HEK293 (cell line): ENCODE measurements at regions not wholly inside any gene's neighbourhood (a gene's known extent, or its start where the extent isn't known, plus 50 kb on each side); places are given as distances from the start of the nearest gene placed in this dataset.

Experiments
- CTCF ChIA-PET: fragments of 350-600 bp; formaldehyde crosslinking; extraction: SDS; loops from one replicate; lab custom pipeline; 2021; ENCODE audit warnings: antibody characterized with exemption; lab: Yijun Ruan, JAX
- POLR2A ChIA-PET: fragments of 300-600 bp; formaldehyde crosslinking; extraction: SDS; loops from one replicate; lab custom pipeline; 2020; ENCODE audit warnings: antibody characterized with exemption, inconsistent platforms; lab: Yijun Ruan, JAX
- H3K27ac ChIP-seq: fragments of 200-500 bp; sonication (Bioruptor generic); 2 replicates; pipeline ENCODE4 v1.5.1; 2014; ENCODE audit warnings: low read depth, low read length, control low read depth, inconsistent platforms; ENCODE audit errors: extremely low read depth
- H3K36me3 ChIP-seq, 2 experiments: fragments of 200-500 bp in 1 of 2; sonication (Bioruptor generic) in 1 of 2; 1 replicate in 1 of 2; 2 replicates in 1 of 2; pipeline ENCODE4 v1.5.1; 2014 to 2017; ENCODE audit warnings: inconsistent platforms in 2 of 2, low read length in 2 of 2; ENCODE audit not compliant: control insufficient read depth in 2 of 2, insufficient read depth in 1 of 2
- H3K4me1 ChIP-seq: fragments of 200-500 bp; sonication (Bioruptor generic); 2 replicates; pipeline ENCODE4 v1.5.1; 2014; ENCODE audit warnings: mild to moderate bottlenecking, low read length, inconsistent platforms; ENCODE audit not compliant: control insufficient read depth, insufficient read depth
- H3K4me3 ChIP-seq: 2 replicates; pipeline ENCODE4 v1.5.1; 2011; ENCODE audit warnings: low read depth, mild to moderate bottlenecking, control low read depth, low read length, moderate library complexity
- H3K9me3 ChIP-seq: fragments of 200-500 bp; sonication (Bioruptor generic); 2 replicates; pipeline ENCODE4 v1.5.1; 2014; ENCODE audit warnings: low read depth, low read length, inconsistent platforms; ENCODE audit not compliant: control insufficient read depth, insufficient read depth
- CTCF ChIP-seq: fragments of 450-650 bp; formaldehyde crosslinking; IDR thresholded peaks from 2 replicates; pipeline ENCODE4 v1.5.1; 2016; ENCODE audit warnings: missing biosample characterization, missing genetic modification characterization
- ELK4 ChIP-seq: IDR thresholded peaks from 2 replicates; pipeline ENCODE4 v1.6.1; 2011; ENCODE audit warnings: mild to moderate bottlenecking, low read depth, low read length, borderline replicate concordance
- GFI1B ChIP-seq: fragments of 450-650 bp; formaldehyde crosslinking; IDR thresholded peaks from 2 replicates; pipeline ENCODE4 v1.5.1; 2016; ENCODE audit warnings: missing biosample characterization, missing genetic modification characterization
- ZBTB1 ChIP-seq: fragments of 450-650 bp; formaldehyde crosslinking; IDR thresholded peaks from 2 replicates; pipeline ENCODE4 v1.5.1; 2016; ENCODE audit warnings: missing biosample characterization, missing genetic modification characterization
- ZNF114 ChIP-seq: fragments of 450-650 bp; formaldehyde crosslinking; IDR thresholded peaks from 2 replicates; pipeline ENCODE4 v1.5.0; 2017; ENCODE audit warnings: missing biosample characterization, missing genetic modification characterization
- ZNF174 ChIP-seq: fragments of 450-650 bp; formaldehyde crosslinking; IDR thresholded peaks from 2 replicates; pipeline ENCODE4 v1.5.0; 2017; ENCODE audit warnings: missing biosample characterization, mild to moderate bottlenecking, missing genetic modification characterization
- ZNF223 ChIP-seq: fragments of 450-650 bp; formaldehyde crosslinking; IDR thresholded peaks from 2 replicates; pipeline ENCODE4 v1.5.1; 2016; ENCODE audit warnings: missing biosample characterization, missing genetic modification characterization
- ZNF394 ChIP-seq: fragments of 450-650 bp; formaldehyde crosslinking; IDR thresholded peaks from 2 replicates; pipeline ENCODE4 v1.5.1; 2016; ENCODE audit warnings: missing biosample characterization, missing genetic modification characterization, mild to moderate bottlenecking, moderate library complexity, borderline replicate concordance
- ZNF398 ChIP-seq: fragments of 450-650 bp; formaldehyde crosslinking; IDR thresholded peaks from 2 replicates; pipeline ENCODE4 v1.5.1; 2017; ENCODE audit warnings: missing biosample characterization, missing genetic modification characterization
- ZNF404 ChIP-seq: fragments of 450-650 bp; formaldehyde crosslinking; IDR thresholded peaks from 2 replicates; pipeline ENCODE4 v1.5.1; 2017; ENCODE audit warnings: missing biosample characterization, missing genetic modification characterization
- ZNF416 ChIP-seq: fragments of 450-650 bp; formaldehyde crosslinking; IDR thresholded peaks from 2 replicates; pipeline ENCODE4 v1.5.1; 2016; ENCODE audit warnings: missing biosample characterization, missing genetic modification characterization
- ZNF426 ChIP-seq: fragments of 450-650 bp; formaldehyde crosslinking; IDR thresholded peaks from 2 replicates; pipeline ENCODE4 v1.5.1; 2017; ENCODE audit warnings: missing biosample characterization, missing genetic modification characterization, mild to moderate bottlenecking, inconsistent platforms, moderate library complexity
- ZNF560 ChIP-seq: fragments of 450-650 bp; formaldehyde crosslinking; IDR thresholded peaks from 2 replicates; pipeline ENCODE4 v1.5.1; 2017; ENCODE audit warnings: missing biosample characterization, missing genetic modification characterization, borderline replicate concordance
- ZNF600 ChIP-seq: fragments of 450-650 bp; formaldehyde crosslinking; IDR thresholded peaks from 2 replicates; pipeline ENCODE4 v1.5.1; 2016; ENCODE audit warnings: missing biosample characterization, missing genetic modification characterization
- ZNF639 ChIP-seq: fragments of 450-650 bp; formaldehyde crosslinking; IDR thresholded peaks from 2 replicates; pipeline ENCODE4 v1.5.1; 2016; ENCODE audit warnings: missing biosample characterization, missing genetic modification characterization
- ZNF654 ChIP-seq: fragments of 450-650 bp; formaldehyde crosslinking; IDR thresholded peaks from 2 replicates; pipeline ENCODE4 v1.5.1; 2016; ENCODE audit warnings: low read depth, missing biosample characterization, missing genetic modification characterization
- ZNF660 ChIP-seq: fragments of 450-650 bp; IDR thresholded peaks from 2 replicates; pipeline ENCODE4 v1.5.1; 2018; ENCODE audit warnings: missing biosample characterization, mild to moderate bottlenecking, missing genetic modification characterization
- ZNF677 ChIP-seq: fragments of 450-650 bp; IDR thresholded peaks from 2 replicates; pipeline ENCODE4 v1.5.0; 2018; ENCODE audit warnings: missing biosample characterization, mild to moderate bottlenecking, missing genetic modification characterization, moderate library complexity
- ZNF768 ChIP-seq: fragments of 450-650 bp; formaldehyde crosslinking; IDR thresholded peaks from 2 replicates; pipeline ENCODE4 v1.5.1; 2018; ENCODE audit warnings: missing biosample characterization, mild to moderate bottlenecking, missing genetic modification characterization
- ZNF830 ChIP-seq: fragments of 450-650 bp; IDR thresholded peaks from 2 replicates; pipeline ENCODE4 v1.5.0; 2018; ENCODE audit warnings: missing biosample characterization, missing genetic modification characterization, low read depth, mild to moderate bottlenecking, moderate library complexity
- ZNF837 ChIP-seq: fragments of 450-650 bp; formaldehyde crosslinking; IDR thresholded peaks from 2 replicates; pipeline ENCODE4 v1.5.1; 2016; ENCODE audit warnings: missing biosample characterization, missing genetic modification characterization
- ZSCAN30 ChIP-seq: fragments of 450-650 bp; IDR thresholded peaks from 2 replicates; pipeline ENCODE4 v1.5.1; 2018; ENCODE audit warnings: missing biosample characterization, mild to moderate bottlenecking, missing genetic modification characterization, moderate library complexity

GRCh38 chr5:34474573-34475021 lies 181.5 kb upstream of the RAI14 start:
- ChIA-PET CTCF (interaction anchor here (0.5 to 6.5 kb wide), 17 partner anchors 11 to 1461 kb away, joined by 3 to 57 read pairs (median 4); partner anchors contain the start of genes BRIX1 and RAD1), POLR2A (no interaction called here)
- TF ChIP-seq ZNF426 (tag by site-specific recombination) (no peak), ZNF768 (tag by site-specific recombination) (no peak), ZNF394 (tag by site-specific recombination) (no peak), ZNF639 (no peak), ZNF654 (tag by site-specific recombination) (peak; percentile 98), CTCF (tag by site-specific recombination) (peak; percentile 69; the same call in 1 of the 2 replicates), ZNF660 (tag by site-specific recombination) (peak; percentile 54; the same call in 1 of the 2 replicates), ZNF114 (tag by site-specific recombination) (no peak), GFI1B (tag by site-specific recombination) (no peak), ZNF600 (tag by site-specific recombination) (peak; percentile 69)
- Histone ChIP-seq H3K4me1 (no peaks in the 10 kb centered on the region), H3K9me3 (no peaks in the 10 kb centered on the region), H3K27ac (no peak overlapping the region), H3K4me3 (no peak overlapping the region), H3K36me3 (no peaks in the 10 kb centered on the region)

- no peak overlapping the region for H3K4me3 ChIP-seq
- no peaks in the 10 kb centered on the region for H3K36me3 ChIP-seq
- CTCF ChIA-PET: interaction anchor here (0.6 to 6.5 kb wide), 23 partner anchors 10 to 1888 kb away, joined by 3 to 57 read pairs (median 4); partner anchors contain the start of genes BRIX1 and RAD1
- H3K27ac ChIP-seq: no peak overlapping the region
- POLR2A ChIA-PET: no interaction called here
- no peaks in the 10 kb centered on the region for H3K9me3 ChIP-seq
- no peak for TF ChIP-seq ZNF416 (tag by site-specific recombination)
- TF ChIP-seq ZNF830: no peak
- no peak for TF ChIP-seq ZNF560 (tag by site-specific recombination)
- TF ChIP-seq ZNF837 (tag by site-specific recombination): no peak
- TF ChIP-seq ZSCAN30 (tag by site-specific recombination): no peak
- no peak for TF ChIP-seq ZNF223 (tag by site-specific recombination)
- TF ChIP-seq ZNF677 (tag by site-specific recombination): no peak
- no peak for TF ChIP-seq ZBTB1
- TF ChIP-seq ZNF398 (tag by site-specific recombination): no peak
- no peak for TF ChIP-seq ELK4
- no peak for TF ChIP-seq ZNF174 (tag by site-specific recombination)
- no peak for TF ChIP-seq ZNF404 (tag by site-specific recombination)
- TF ChIP-seq, all 188 proteins: peak for 0
- no peaks in the 10 kb centered on the region for H3K4me1 ChIP-seq
Measured at GRCh38 chr5:34475249-34475966, 180.7 kb upstream of the RAI14 start.
